GM10266 (cell line): ENCODE measurements at regions not wholly inside any gene's neighbourhood (a gene's known extent, or its start where the extent isn't known, plus 50 kb on each side); places are given as distances from the start of the nearest gene placed in this dataset.

Experiments used
- DNase-seq: peaks from one replicate; pipeline ENCODE4 v3.0.0; 2012; ENCODE audit errors: extremely low spot score
- TF ChIP-seq, protein P1 (sequence below): IDR thresholded peaks from 2 replicates; pipeline ENCODE4 v1.5.1; 2012; ENCODE audit warnings: mild to moderate bottlenecking, low read depth; ENCODE audit not compliant: control insufficient read depth, insufficient read depth; ENCODE audit errors: missing control alignments

DNA sequence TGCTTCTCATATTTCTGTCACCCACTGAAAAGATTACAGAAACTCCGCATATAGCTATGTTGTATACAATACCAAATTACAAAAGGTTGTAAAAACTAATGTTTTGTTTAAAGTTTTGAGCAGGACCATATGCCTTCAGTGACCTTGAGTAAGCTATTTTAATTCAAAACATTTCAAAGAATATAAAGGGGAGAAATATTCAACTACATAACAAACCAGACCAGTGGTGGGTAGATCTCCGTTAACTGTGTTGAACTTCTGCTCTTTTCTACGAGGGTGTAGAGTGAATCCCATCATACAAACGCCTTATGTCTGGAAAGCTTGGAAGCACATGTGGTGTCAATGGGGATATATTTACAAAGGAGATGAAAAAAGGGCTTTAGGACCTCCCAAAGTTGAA lies 68.4 kb upstream of the NR2F2 start:
- no peak for DNase-seq
- TF ChIP-seq, protein P1, sequence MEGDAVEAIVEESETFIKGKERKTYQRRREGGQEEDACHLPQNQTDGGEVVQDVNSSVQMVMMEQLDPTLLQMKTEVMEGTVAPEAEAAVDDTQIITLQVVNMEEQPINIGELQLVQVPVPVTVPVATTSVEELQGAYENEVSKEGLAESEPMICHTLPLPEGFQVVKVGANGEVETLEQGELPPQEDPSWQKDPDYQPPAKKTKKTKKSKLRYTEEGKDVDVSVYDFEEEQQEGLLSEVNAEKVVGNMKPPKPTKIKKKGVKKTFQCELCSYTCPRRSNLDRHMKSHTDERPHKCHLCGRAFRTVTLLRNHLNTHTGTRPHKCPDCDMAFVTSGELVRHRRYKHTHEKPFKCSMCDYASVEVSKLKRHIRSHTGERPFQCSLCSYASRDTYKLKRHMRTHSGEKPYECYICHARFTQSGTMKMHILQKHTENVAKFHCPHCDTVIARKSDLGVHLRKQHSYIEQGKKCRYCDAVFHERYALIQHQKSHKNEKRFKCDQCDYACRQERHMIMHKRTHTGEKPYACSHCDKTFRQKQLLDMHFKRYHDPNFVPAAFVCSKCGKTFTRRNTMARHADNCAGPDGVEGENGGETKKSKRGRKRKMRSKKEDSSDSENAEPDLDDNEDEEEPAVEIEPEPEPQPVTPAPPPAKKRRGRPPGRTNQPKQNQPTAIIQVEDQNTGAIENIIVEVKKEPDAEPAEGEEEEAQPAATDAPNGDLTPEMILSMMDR: no peak

- no peak for DNase-seq
- TF ChIP-seq, protein P1: no peak
These were observed 67.7 kb upstream of the NR2F2 start for GRCh38 chr15:96262549-96263489.

- TF ChIP-seq, protein P1: no peak
- no peak for DNase-seq
These were observed 66.1 kb upstream of the NR2F2 start for GRCh38 chr15:96264351-96264798.

- TF ChIP-seq, protein P1: no peak
- no peak for DNase-seq
These were observed 65.5 kb upstream of the NR2F2 start for GRCh38 chr15:96264801-96265515.

- no peak for DNase-seq
- TF ChIP-seq, protein P1: no peak
These were observed 64.0 kb upstream of the NR2F2 start for GRCh38 chr15:96266456-96266855.

DNA sequence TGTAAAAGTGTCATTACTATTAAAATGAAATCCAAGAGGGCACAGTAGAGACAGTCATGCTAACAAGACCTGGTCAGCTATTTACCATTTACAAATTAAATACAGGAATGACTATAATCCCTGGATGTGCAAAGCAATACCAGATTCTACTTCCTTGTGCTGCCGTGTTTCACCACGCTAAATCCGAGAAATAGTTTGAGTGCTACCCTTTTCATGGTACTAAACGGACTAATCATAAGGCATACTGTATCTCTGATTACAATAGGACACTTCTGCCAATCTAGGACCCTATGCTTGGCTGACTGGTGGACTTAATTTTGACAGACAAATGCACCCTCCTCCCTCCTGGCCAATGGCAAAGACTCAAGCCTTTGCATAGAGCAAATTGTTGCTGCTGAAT lies 63.0 kb upstream of the NR2F2 start:
- TF ChIP-seq, protein P1: no peak

More for the DNA sequence above, 63.0 kb upstream of the NR2F2 start:
- no peak for DNase-seq
